Thyroid gland (tissue), 4 donors: ENCODE measurements at regions not wholly inside any gene's neighbourhood (a gene's known extent, or its start where the extent isn't known, plus 50 kb on each side); places are given as distances from the start of the nearest gene placed in this dataset.

Experiments used
- POLR2A ChIP-seq, 2 donors: fragments of 450-650 bp; IDR thresholded peaks; one replicate each; pipeline ENCODE4 v1.6.1; 2017; ENCODE audit warnings: antibody characterized with exemption in 2 of 2, mild to moderate bottlenecking in 2 of 2, moderate library complexity in 1 of 2
- TF ChIP-seq, protein P1 (sequence below), 6 experiments: fragments of 200-600 bp in 3 of 6; fragments of 450-650 bp in 3 of 6; sonication (generic) in 3 of 6; IDR thresholded peaks; one replicate each; pipeline ENCODE4 v1.5.1; 2016 to 2019; ENCODE audit warnings: antibody characterized with exemption in 6 of 6, mild to moderate bottlenecking in 2 of 6, inconsistent platforms in 1 of 6, moderate library complexity in 1 of 6

DNA sequence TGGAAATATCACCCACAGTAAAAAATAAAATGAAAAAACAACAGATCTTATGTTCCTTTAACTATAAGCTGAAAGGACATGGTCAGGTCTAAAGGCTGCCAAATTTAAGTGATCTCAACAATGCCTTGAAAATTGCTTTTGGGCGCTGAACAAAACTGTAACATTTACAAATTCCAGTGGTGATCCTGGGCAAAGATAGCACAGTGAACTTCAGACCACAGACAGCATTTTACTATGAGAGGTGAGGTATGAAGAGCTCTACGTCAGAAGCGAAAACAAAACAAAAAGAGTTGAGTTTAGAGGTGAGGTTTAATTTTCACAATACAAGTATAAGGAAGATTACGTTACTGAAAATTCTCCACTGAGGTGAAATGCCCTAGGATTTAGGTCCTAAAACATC is 165.8 kb upstream of the STK32A start:
- TF ChIP-seq, protein P1, sequence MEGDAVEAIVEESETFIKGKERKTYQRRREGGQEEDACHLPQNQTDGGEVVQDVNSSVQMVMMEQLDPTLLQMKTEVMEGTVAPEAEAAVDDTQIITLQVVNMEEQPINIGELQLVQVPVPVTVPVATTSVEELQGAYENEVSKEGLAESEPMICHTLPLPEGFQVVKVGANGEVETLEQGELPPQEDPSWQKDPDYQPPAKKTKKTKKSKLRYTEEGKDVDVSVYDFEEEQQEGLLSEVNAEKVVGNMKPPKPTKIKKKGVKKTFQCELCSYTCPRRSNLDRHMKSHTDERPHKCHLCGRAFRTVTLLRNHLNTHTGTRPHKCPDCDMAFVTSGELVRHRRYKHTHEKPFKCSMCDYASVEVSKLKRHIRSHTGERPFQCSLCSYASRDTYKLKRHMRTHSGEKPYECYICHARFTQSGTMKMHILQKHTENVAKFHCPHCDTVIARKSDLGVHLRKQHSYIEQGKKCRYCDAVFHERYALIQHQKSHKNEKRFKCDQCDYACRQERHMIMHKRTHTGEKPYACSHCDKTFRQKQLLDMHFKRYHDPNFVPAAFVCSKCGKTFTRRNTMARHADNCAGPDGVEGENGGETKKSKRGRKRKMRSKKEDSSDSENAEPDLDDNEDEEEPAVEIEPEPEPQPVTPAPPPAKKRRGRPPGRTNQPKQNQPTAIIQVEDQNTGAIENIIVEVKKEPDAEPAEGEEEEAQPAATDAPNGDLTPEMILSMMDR (IDR thresholded peaks at IDR 0.05) = no peak
- no peak for TF ChIP-seq POLR2A (IDR thresholded peaks at IDR 0.05)
